Ishikawa (cell line): ENCODE measurements at regions not wholly inside any gene's neighbourhood (a gene's known extent, or its start where the extent isn't known, plus 50 kb on each side); places are given as distances from the start of the nearest gene placed in this dataset.

Experiments
- CREB1 ChIP-seq: IDR thresholded peaks from 2 replicates; pipeline ENCODE4 v1.6.1; 2012; ENCODE audit warnings: low read depth
- EGR1 ChIP-seq: IDR thresholded peaks from 2 replicates; pipeline ENCODE4 v1.6.1; 2012

- no peak for TF ChIP-seq CREB1
- TF ChIP-seq EGR1 = no peak
These were observed 74.7 kb upstream of the ERCC4 start for GRCh38 chr16:13845232-13845631.
